Neural crest cell (in vitro differentiated cells): ENCODE measurements at regions not wholly inside any gene's neighbourhood (a gene's known extent, or its start where the extent isn't known, plus 50 kb on each side); places are given as distances from the start of the nearest gene placed in this dataset.
"Not testable (repeated sequence)": the region's sequence is repeated elsewhere in the genome, so short reads cannot be mapped to it uniquely, and the experiment has no call there.

Source experiments
- DNase-seq: peaks from one replicate; pipeline ENCODE4 v3.0.0; 2021; ENCODE audit warnings: low read depth, mixed read lengths, low spot score
- H3K27ac Mint-ChIP-seq: one replicate; pipeline ENCODE4 v1.8.0; 2021; ENCODE audit warnings: mild to moderate bottlenecking, mixed read lengths; ENCODE audit not compliant: unreplicated experiment
- H3K27me3 Mint-ChIP-seq: 2 replicates; pipeline ENCODE4 v1.8.0; 2021; ENCODE audit warnings: low read depth, mild to moderate bottlenecking, mixed read lengths
- H3K36me3 Mint-ChIP-seq: 2 replicates; pipeline ENCODE4 v1.8.0; 2021; ENCODE audit warnings: low read depth, mild to moderate bottlenecking, mixed read lengths
- H3K4me1 Mint-ChIP-seq: 2 replicates; pipeline ENCODE4 v1.8.0; 2021; ENCODE audit warnings: mixed read lengths
- H3K4me3 Mint-ChIP-seq: one replicate; pipeline ENCODE4 v1.8.0; 2021; ENCODE audit warnings: mild to moderate bottlenecking, mixed read lengths
- H3K9me3 Mint-ChIP-seq: 2 replicates; pipeline ENCODE4 v1.8.0; 2021; ENCODE audit warnings: mixed read lengths
- CTCF ChIP-seq: fragments of 200-600 bp; sonication (generic); conservative IDR thresholded peaks from 2 replicates; pipeline ENCODE4 v1.5.0; 2021; ENCODE audit warnings: antibody characterized with exemption, mild to moderate bottlenecking

- Mint-ChIP-seq H3K4me3 (no peak overlapping the region), H3K27me3 (no peaks in the 10 kb centered on the region), H3K4me1 (peaks cover 6% of the 10 kb centered on the region), H3K9me3 (peaks cover 3% of the 10 kb centered on the region), H3K27ac (no peak overlapping the region), H3K36me3 (peaks cover 3% of the 10 kb centered on the region)
- DNase-seq, result no peak
- TF ChIP-seq CTCF, result no peak
These were observed 63.3 kb upstream of the RELL1 start for GRCh38 chr4:37749398-37749988.

- no peak for DNase-seq
- peaks cover 3% of the 10 kb centered on the region for H3K36me3 Mint-ChIP-seq
- no peak overlapping the region for H3K27ac Mint-ChIP-seq
- TF ChIP-seq CTCF, result no peak
- no peaks in the 10 kb centered on the region for H3K27me3 Mint-ChIP-seq
- H3K4me1 Mint-ChIP-seq, result peaks cover 6% of the 10 kb centered on the region
- no peak overlapping the region for H3K4me3 Mint-ChIP-seq
- peaks cover 3% of the 10 kb centered on the region for H3K9me3 Mint-ChIP-seq
These were observed 62.3 kb upstream of the RELL1 start for GRCh38 chr4:37748485-37748884.

GRCh38 chr4:37747772-37748330 is 61.7 kb upstream of the RELL1 start:
- H3K4me1 Mint-ChIP-seq, result peaks cover 6% of the 10 kb centered on the region

GRCh38 chr4:37746852-37747251 is 60.7 kb upstream of the RELL1 start:
- not testable (repeated sequence) for H3K27me3 Mint-ChIP-seq, H3K27ac Mint-ChIP-seq, DNase-seq, H3K4me1 Mint-ChIP-seq, H3K4me3 Mint-ChIP-seq, H3K36me3 Mint-ChIP-seq, H3K9me3 Mint-ChIP-seq

More at GRCh38 chr4:37747772-37748330, 61.7 kb upstream of the RELL1 start:
- no peak for TF ChIP-seq CTCF
- H3K27me3 Mint-ChIP-seq, result no peaks in the 10 kb centered on the region
- no peak overlapping the region for H3K4me3 Mint-ChIP-seq
- H3K9me3 Mint-ChIP-seq, result peaks cover 3% of the 10 kb centered on the region
- H3K27ac Mint-ChIP-seq, result no peak overlapping the region
- DNase-seq, result no peak
- peaks cover 3% of the 10 kb centered on the region for H3K36me3 Mint-ChIP-seq

GRCh38 chr4:37745946-37746345 is 59.8 kb upstream of the RELL1 start:
- Mint-ChIP-seq H3K36me3 (peaks cover 3% of the 10 kb centered on the region), H3K9me3 (peaks cover 3% of the 10 kb centered on the region), H3K27ac (no peak overlapping the region), H3K27me3 (no peaks in the 10 kb centered on the region), H3K4me3 (no peak overlapping the region), H3K4me1 (peaks cover 6% of the 10 kb centered on the region)
- TF ChIP-seq CTCF, result no peak
- DNase-seq, result no peak

GRCh38 chr4:37742149-37742548 is 56.0 kb upstream of the RELL1 start:
- H3K27ac Mint-ChIP-seq, result no peak overlapping the region
- peaks cover 3% of the 10 kb centered on the region for H3K36me3 Mint-ChIP-seq
- no peaks in the 10 kb centered on the region for H3K4me1 Mint-ChIP-seq
- no peak for DNase-seq
- H3K4me3 Mint-ChIP-seq, result no peak overlapping the region
- no peaks in the 10 kb centered on the region for H3K27me3 Mint-ChIP-seq
- TF ChIP-seq CTCF, result peak; percentile 48
- H3K9me3 Mint-ChIP-seq, result peaks cover 3% of the 10 kb centered on the region
